ENCODE measurements at regions not wholly inside any gene's neighbourhood (a gene's known extent, or its start where the extent isn't known, plus 50 kb on each side); places are given as distances from the start of the nearest gene placed in this dataset.

DNA sequence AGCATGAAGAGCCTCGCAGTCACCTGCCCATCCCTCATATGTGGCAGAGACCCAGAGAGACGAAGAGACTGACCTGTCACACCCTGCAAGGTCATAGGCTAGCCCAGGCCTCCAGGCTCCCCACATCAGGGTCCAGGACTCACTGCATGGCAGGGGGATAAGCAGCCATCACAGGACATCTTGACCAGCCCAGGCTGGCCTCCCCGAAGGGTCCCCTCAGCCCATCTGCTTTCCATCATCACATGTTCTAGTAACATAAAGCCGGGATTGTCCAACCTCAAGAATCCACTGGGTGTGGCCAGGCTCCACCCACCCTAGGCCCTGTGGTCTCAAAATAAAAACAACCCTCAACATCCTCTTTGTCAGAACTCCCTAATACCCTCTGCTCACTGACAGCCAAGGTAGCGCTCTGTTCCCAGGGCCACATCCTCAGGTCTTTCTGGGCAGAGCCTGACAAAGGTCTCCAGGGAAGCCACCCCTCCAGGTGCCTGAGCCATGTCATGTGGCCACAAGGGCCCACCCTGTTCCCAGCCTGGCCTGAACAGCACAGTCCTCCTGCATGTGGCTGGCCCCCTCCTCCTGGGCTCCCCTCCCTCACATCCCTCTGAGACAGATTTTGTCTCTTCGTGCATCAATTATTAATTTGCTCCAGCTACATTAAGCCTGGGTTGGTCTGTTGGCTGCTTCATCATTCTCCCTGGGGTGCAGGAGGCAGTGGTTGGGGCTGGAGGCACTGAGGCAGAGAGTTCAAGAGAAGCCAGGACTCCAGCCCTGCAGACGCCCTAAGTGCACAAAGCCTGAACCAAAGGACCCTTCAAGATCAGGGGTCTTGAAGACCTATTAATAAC is 131.8 kb upstream of the UNC5B start:
- H3K27me3 ChIP-seq (replicated peaks; ENCODE audit: insufficient read depth), result no peaks in the 10 kb centered on the region
- no peaks in the 10 kb centered on the region for H3K9me3 ChIP-seq
- no peak for TF ChIP-seq CTCF (IDR thresholded peaks at IDR 0.05)
- H3K27ac ChIP-seq, result no peak overlapping the region
- DNase-seq (ENCODE audit: low spot score), result no peak
- no peak overlapping the region for H3K4me3 ChIP-seq
- H3K4me1 ChIP-seq (ENCODE audit: control insufficient read depth in 1 of 2, low read depth in 2 of 2), result peaks cover 0 to 3% of the 10 kb centered on the region in 2 donors
- H3K36me3 ChIP-seq, result no peaks in the 10 kb centered on the region
- ATAC-seq (ENCODE audit: insufficient number of reproducible peaks, low FRiP score, low read depth), result no peak

GRCh38 chr10:71081229-71081560 is 131.2 kb upstream of the UNC5B start:
- DNase-seq (ENCODE audit: low spot score) (no peak), ATAC-seq (ENCODE audit: insufficient number of reproducible peaks, low FRiP score, low read depth) (no peak)
- H3K4me1 ChIP-seq (ENCODE audit: control insufficient read depth in 1 of 2, low read depth in 2 of 2), result peaks cover 0 to 8% of the 10 kb centered on the region in 2 donors
- H3K27me3 ChIP-seq (replicated peaks; ENCODE audit: insufficient read depth), result no peaks in the 10 kb centered on the region
- no peaks in the 10 kb centered on the region for H3K36me3 ChIP-seq
- H3K4me3 ChIP-seq, result no peak overlapping the region
- no peak overlapping the region for H3K27ac ChIP-seq
- no peaks in the 10 kb centered on the region for H3K9me3 ChIP-seq
- no peak for TF ChIP-seq CTCF (IDR thresholded peaks at IDR 0.05)

DNA sequence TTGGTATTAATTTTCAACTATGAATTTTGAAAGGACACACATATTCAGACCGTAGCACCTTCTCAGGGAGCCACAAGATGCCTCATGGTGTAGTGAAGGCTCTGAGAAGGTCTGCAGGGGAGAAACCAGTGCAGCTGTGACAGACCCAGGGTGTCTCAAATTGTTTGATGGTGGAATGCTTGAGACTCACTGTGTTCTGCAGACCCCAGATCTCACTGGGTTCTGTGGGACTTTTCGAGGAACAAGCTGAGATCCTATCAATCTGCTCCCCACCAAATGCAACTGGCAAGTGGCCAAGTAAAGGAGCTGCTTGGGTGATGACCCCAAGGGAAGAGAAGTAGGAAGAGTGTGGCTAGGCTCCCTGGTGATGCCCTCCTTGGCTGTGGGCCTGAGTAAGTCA is 130.5 kb upstream of the UNC5B start:
- Histone ChIP-seq H3K4me3 (no peak overlapping the region), H3K9me3 (no peaks in the 10 kb centered on the region), H3K27ac (no peak overlapping the region), H3K36me3 (no peaks in the 10 kb centered on the region), H3K27me3 (replicated peaks; ENCODE audit: insufficient read depth) (no peaks in the 10 kb centered on the region), H3K4me1 (ENCODE audit: control insufficient read depth in 1 of 2, low read depth in 2 of 2) (peaks cover 6 to 15% of the 10 kb centered on the region in 2 donors)
- no peak for DNase-seq (ENCODE audit: low spot score)
- ATAC-seq (ENCODE audit: insufficient number of reproducible peaks, low FRiP score, low read depth), result no peak
- TF ChIP-seq CTCF (IDR thresholded peaks at IDR 0.05), result no peak

GRCh38 chr10:71082960-71083715 is 129.2 kb upstream of the UNC5B start:
- Histone ChIP-seq H3K9me3 (no peaks in the 10 kb centered on the region), H3K27me3 (replicated peaks; ENCODE audit: insufficient read depth) (no peaks in the 10 kb centered on the region), H3K4me3 (no peak overlapping the region), H3K4me1 (ENCODE audit: control insufficient read depth in 1 of 2, low read depth in 2 of 2) (peaks cover 6 to 24% of the 10 kb centered on the region in 2 donors), H3K36me3 (no peaks in the 10 kb centered on the region), H3K27ac (no peak overlapping the region)
- ATAC-seq (ENCODE audit: insufficient number of reproducible peaks, low FRiP score, low read depth) (no peak), DNase-seq (ENCODE audit: low spot score) (no peak)
- no peak for TF ChIP-seq CTCF (IDR thresholded peaks at IDR 0.05)

DNA sequence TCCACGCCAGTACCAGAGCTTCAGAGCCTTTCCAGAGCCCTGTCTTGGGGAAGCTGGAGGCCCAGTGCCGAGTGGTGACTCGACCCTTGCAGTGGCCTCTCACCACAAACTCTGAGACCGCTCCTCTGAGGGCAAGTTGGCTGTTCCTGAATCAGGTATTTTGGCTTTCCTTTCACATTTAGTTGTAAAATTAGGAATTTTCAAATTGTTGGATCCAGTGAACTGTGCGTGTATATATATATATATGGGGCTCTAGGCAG is 128.7 kb upstream of the UNC5B start:
- Histone ChIP-seq H3K27me3 (replicated peaks; ENCODE audit: insufficient read depth) (no peaks in the 10 kb centered on the region), H3K9me3 (no peaks in the 10 kb centered on the region), H3K27ac (no peak overlapping the region), H3K4me3 (no peak overlapping the region), H3K4me1 (ENCODE audit: control insufficient read depth in 1 of 2, low read depth in 2 of 2) (peaks cover 6 to 29% of the 10 kb centered on the region in 2 donors), H3K36me3 (no peaks in the 10 kb centered on the region)
- ATAC-seq (ENCODE audit: insufficient number of reproducible peaks, low FRiP score, low read depth) (no peak), DNase-seq (ENCODE audit: low spot score) (no peak)
- TF ChIP-seq CTCF (IDR thresholded peaks at IDR 0.05), result no peak

Measured in thoracic aorta (tissue), 2 donors.